ENCODE measurements at regions not wholly inside any gene's neighbourhood (a gene's known extent, or its start where the extent isn't known, plus 50 kb on each side); places are given as distances from the start of the nearest gene placed in this dataset.

- no peak for TF ChIP-seq CTCF (IDR thresholded peaks at IDR 0.05)
- no peak for TF ChIP-seq POLR2A (IDR thresholded peaks at IDR 0.05)
Observed at GRCh38 chr16:10324210-10324609, 61.7 kb upstream of the ATF7IP2 start.
